Non-pigmented ciliary epithelial cell (primary cell): ENCODE measurements at regions not wholly inside any gene's neighbourhood (a gene's known extent, or its start where the extent isn't known, plus 50 kb on each side); places are given as distances from the start of the nearest gene placed in this dataset.

Experiments used
- DNase-seq: peaks from one replicate; pipeline ENCODE4 v3.0.0-alpha.2; 2010; ENCODE audit warnings: low read depth

- peak; percentile 14 for DNase-seq
These were observed 57.3 kb upstream of the CEP83 start for GRCh38 chr12:94516985-94517384.

DNA sequence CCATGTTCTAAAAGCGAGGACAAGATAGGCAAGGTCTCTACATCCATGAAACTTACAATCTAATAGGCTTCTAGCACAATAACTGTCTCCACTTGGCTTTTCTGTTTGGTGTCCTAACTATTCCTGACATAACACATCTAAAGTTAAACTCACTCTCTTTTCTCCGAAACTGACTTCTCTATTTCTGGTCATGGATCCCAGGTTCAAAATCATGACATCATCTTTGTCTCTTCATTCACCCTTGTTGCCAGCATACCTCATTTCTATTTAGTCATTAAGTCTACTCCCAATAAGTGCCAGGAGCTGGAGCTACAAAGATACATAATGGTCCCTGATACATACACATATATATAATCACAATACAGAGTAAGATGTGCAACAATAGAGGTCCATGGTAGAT, 53.9 kb upstream of the CEP83 start:
- no peak for DNase-seq

DNA sequence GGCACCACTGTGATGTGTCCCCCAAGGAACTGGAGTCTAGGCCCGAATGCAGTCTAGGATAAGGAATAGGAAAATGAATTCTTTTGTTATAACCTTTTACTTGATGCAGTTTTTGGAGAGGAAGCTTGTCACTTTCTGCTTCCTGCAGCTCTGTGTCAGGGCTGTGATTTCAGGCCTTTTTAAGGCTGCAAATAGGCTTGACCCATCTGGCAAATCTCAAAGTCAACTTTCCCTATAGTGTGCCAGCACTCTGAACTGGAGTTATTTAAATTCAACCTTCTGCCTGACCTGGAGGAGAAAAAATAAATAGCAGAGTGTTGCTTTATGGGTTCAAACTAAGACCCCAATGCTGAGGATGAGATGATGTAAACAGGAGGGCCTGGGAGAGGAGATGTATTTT, 51.8 kb upstream of the CEP83 start:
- no peak for DNase-seq

GRCh38 chr12:94510128-94510527, 50.5 kb upstream of the CEP83 start:
- no peak for DNase-seq
